K562 (cell line): ENCODE measurements at regions not wholly inside any gene's neighbourhood (a gene's known extent, or its start where the extent isn't known, plus 50 kb on each side); places are given as distances from the start of the nearest gene placed in this dataset.

Experiments used
- CBX5 ChIP-seq: IDR thresholded peaks from 2 replicates; pipeline ENCODE4 v1.6.1; 2014; ENCODE audit warnings: low read depth, borderline replicate concordance
- NR3C1 ChIP-seq: sonication (generic); formaldehyde crosslinking; IDR thresholded peaks from 2 replicates; pipeline ENCODE4 v1.8.1; 2022; ENCODE audit warnings: missing genetic modification reagents
- ZNF12 ChIP-seq: sonication (generic); formaldehyde crosslinking; IDR thresholded peaks from 2 replicates; pipeline ENCODE4 v1.4.0; 2020; ENCODE audit warnings: mild to moderate bottlenecking, missing genetic modification reagents
- TF ChIP-seq, protein P1 (sequence below), 2 experiments: fragments of 450-650 bp; IDR thresholded peaks; 2 replicates each; pipeline ENCODE4 v1.6.1; 2016; ENCODE audit warnings: mild to moderate bottlenecking in 2 of 2, borderline replicate concordance in 1 of 2, low read depth in 1 of 2, moderate library complexity in 1 of 2
- TF ChIP-seq, protein P2 (sequence below), 3 experiments: fragments of 200-800 bp in 1 of 3; sonication (Bioruptor generic) in 1 of 3; sonication (generic) in 1 of 3; formaldehyde crosslinking in 1 of 3; IDR thresholded peaks; 2 replicates each; pipeline versions ENCODE4 v1.6.1 to v1.8.0; 2016 to 2022; ENCODE audit warnings: mild to moderate bottlenecking in 2 of 3, missing compliant biosample characterization in 2 of 3, missing genetic modification characterization in 2 of 3, missing genetic modification reagents in 1 of 3

DNA sequence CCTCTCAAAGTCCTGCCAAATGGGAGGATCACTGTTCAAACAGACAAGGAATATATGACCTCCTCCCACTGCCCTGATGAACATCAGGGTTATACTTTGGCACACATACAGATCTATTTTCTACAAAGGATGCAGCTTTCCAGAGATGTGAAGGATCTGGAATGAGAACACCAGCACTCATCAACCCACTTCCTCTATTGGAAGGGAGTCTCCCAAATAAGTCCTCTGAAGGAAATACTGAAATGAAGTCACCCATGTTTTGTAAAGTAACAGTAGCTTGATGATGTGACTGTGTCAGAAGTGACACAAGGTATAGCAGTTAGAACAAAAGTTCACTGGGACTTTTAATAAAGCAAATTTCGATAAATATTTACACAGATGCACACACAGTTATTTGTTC lies 104.9 kb downstream of the OGFRL1 start (continued):
- TF ChIP-seq, protein P1, sequence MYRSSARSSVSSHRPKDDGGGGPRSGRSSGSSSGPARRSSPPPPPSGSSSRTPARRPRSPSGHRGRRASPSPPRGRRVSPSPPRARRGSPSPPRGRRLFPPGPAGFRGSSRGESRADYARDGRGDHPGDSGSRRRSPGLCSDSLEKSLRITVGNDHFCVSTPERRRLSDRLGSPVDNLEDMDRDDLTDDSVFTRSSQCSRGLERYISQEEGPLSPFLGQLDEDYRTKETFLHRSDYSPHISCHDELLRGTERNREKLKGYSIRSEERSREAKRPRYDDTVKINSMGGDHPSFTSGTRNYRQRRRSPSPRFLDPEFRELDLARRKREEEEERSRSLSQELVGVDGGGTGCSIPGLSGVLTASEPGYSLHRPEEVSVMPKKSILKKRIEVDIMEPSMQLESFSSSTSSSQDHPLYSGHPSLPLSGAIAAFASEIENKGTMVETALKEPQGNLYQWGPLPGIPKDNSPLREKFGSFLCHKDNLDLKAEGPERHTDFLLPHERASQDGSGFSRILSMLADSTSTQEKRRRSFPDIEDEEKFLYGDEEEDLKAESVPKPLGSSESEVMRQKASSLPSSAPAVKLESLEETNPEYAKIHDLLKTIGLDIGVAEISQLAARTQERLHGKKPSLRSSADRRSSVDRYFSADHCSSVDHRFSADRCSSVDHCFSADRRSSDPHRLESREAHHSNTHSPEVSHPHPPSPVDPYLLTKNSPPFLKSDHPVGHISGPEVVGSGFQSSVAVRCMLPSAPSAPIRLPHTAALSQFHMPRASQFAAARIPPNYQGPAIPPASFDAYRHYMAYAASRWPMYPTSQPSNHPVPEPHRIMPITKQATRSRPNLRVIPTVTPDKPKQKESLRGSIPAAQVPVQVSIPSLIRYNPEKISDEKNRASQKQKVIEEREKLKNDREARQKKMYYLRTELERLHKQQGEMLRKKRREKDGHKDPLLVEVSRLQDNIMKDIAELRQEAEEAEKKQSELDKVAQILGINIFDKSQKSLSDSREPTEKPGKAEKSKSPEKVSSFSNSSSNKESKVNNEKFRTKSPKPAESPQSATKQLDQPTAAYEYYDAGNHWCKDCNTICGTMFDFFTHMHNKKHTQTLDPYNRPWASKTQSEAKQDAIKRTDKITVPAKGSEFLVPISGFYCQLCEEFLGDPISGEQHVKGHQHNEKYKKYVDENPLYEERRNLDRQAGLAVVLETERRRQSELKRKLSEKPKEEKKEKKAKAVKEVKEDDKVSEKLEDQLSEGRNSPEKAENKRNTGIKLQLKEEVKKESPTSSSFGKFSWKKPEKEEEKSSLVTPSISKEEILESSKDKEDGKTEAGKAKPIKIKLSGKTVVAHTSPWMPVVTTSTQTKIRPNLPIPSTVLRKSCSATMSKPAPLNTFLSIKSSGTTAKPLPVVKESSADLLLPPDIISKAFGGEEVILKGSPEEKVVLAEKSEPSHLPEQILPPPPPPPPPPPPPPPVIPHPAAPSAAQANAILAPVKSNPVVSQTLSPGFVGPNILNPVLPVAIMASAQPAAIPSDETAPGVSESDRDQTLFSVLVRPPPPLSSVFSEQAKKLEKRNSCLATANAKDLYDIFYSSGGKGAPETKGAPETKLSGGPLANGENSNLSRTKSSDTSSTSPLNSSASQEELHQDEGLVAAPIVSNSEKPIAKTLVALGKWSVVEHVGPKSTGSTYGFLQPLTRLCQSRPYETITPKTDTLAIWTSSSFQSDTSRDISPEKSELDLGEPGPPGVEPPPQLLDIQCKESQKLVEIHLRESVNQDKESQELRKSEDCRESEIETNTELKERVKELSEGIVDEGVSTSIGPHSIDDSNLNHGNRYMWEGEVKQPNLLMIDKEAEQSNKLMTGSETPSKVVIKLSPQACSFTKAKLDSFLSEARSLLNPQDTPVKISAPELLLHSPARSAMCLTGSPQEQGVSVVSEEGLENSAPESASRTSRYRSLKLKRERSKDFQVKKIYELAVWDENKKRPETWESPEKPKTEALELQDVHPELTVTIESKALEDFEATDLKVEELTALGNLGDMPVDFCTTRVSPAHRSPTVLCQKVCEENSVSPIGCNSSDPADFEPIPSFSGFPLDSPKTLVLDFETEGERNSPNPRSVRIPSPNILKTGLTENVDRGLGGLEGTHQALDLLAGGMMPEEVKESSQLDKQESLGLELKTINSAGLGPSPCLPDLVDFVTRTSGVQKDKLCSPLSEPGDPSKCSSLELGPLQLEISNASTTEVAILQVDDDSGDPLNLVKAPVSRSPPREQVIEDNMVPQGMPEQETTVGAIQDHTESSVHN (IDR thresholded peaks at IDR 0.05; ENCODE audit: borderline replicate concordance in 1 of 2, low read depth in 1 of 2), result no peak
- TF ChIP-seq NR3C1 (CRISPR knock-in tag) (no peak), CBX5 (no peak), ZNF12 (CRISPR knock-in tag) (no peak)
- TF ChIP-seq, protein P2, sequence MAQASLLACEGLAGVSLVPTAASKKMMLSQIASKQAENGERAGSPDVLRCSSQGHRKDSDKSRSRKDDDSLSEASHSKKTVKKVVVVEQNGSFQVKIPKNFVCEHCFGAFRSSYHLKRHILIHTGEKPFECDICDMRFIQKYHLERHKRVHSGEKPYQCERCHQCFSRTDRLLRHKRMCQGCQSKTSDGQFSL (CRISPR knock-in tag; IDR thresholded peaks at IDR 0.05), result no peak
- TF ChIP-seq, protein P2 (tag; IDR thresholded peaks at IDR 0.05), result no peak
